Liver (tissue), 3 donors: ENCODE measurements at regions not wholly inside any gene's neighbourhood (a gene's known extent, or its start where the extent isn't known, plus 50 kb on each side); places are given as distances from the start of the nearest gene placed in this dataset.

Source experiments
- HNF4G ChIP-seq: IDR thresholded peaks from 2 replicates; pipeline ENCODE4 v1.6.1; 2016; ENCODE audit warnings: antibody characterized with exemption
- JUND ChIP-seq, 2 donors: IDR thresholded peaks; 2 replicates each; pipeline ENCODE4 v1.6.1; 2016; ENCODE audit warnings: antibody characterized with exemption in 2 of 2
- YY1 ChIP-seq: IDR thresholded peaks from 2 replicates; pipeline ENCODE4 v1.6.1; 2016; ENCODE audit warnings: antibody characterized with exemption, mild to moderate bottlenecking
- TF ChIP-seq, protein P1 (sequence below): fragments of 150-350 bp; IDR thresholded peaks from 2 replicates; pipeline ENCODE4 v1.5.1; 2017; ENCODE audit warnings: improper control_type of control experiment, low read depth, low read length; ENCODE audit not compliant: missing input control
- TF ChIP-seq, protein P2 (sequence below): IDR thresholded peaks from 2 replicates; pipeline ENCODE4 v1.6.1; 2016; ENCODE audit warnings: antibody characterized with exemption, mild to moderate bottlenecking
- TF ChIP-seq, protein P3 (sequence below): IDR thresholded peaks from 2 replicates; pipeline ENCODE4 v1.6.1; 2016; ENCODE audit warnings: antibody characterized with exemption
- donor health status: healthy.
- donor health status: healthy.

GRCh38 chr10:59085711-59086502 is 90.5 kb upstream of the PHYHIPL start:
- TF ChIP-seq, protein P1, sequence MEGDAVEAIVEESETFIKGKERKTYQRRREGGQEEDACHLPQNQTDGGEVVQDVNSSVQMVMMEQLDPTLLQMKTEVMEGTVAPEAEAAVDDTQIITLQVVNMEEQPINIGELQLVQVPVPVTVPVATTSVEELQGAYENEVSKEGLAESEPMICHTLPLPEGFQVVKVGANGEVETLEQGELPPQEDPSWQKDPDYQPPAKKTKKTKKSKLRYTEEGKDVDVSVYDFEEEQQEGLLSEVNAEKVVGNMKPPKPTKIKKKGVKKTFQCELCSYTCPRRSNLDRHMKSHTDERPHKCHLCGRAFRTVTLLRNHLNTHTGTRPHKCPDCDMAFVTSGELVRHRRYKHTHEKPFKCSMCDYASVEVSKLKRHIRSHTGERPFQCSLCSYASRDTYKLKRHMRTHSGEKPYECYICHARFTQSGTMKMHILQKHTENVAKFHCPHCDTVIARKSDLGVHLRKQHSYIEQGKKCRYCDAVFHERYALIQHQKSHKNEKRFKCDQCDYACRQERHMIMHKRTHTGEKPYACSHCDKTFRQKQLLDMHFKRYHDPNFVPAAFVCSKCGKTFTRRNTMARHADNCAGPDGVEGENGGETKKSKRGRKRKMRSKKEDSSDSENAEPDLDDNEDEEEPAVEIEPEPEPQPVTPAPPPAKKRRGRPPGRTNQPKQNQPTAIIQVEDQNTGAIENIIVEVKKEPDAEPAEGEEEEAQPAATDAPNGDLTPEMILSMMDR, result no peak
- TF ChIP-seq, protein P2, sequence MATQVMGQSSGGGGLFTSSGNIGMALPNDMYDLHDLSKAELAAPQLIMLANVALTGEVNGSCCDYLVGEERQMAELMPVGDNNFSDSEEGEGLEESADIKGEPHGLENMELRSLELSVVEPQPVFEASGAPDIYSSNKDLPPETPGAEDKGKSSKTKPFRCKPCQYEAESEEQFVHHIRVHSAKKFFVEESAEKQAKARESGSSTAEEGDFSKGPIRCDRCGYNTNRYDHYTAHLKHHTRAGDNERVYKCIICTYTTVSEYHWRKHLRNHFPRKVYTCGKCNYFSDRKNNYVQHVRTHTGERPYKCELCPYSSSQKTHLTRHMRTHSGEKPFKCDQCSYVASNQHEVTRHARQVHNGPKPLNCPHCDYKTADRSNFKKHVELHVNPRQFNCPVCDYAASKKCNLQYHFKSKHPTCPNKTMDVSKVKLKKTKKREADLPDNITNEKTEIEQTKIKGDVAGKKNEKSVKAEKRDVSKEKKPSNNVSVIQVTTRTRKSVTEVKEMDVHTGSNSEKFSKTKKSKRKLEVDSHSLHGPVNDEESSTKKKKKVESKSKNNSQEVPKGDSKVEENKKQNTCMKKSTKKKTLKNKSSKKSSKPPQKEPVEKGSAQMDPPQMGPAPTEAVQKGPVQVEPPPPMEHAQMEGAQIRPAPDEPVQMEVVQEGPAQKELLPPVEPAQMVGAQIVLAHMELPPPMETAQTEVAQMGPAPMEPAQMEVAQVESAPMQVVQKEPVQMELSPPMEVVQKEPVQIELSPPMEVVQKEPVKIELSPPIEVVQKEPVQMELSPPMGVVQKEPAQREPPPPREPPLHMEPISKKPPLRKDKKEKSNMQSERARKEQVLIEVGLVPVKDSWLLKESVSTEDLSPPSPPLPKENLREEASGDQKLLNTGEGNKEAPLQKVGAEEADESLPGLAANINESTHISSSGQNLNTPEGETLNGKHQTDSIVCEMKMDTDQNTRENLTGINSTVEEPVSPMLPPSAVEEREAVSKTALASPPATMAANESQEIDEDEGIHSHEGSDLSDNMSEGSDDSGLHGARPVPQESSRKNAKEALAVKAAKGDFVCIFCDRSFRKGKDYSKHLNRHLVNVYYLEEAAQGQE, result no peak
- no peak for TF ChIP-seq JUND (IDR thresholded peaks at IDR 0.05)
- TF ChIP-seq, protein P3, sequence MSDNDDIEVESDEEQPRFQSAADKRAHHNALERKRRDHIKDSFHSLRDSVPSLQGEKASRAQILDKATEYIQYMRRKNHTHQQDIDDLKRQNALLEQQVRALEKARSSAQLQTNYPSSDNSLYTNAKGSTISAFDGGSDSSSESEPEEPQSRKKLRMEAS, result no peak
- TF ChIP-seq HNF4G, result no peak
- TF ChIP-seq YY1, result no peak
